ENCODE measurements at regions not wholly inside any gene's neighbourhood (a gene's known extent, or its start where the extent isn't known, plus 50 kb on each side); places are given as distances from the start of the nearest gene placed in this dataset.
"Not testable (repeated sequence)": the region's sequence is repeated elsewhere in the genome, so short reads cannot be mapped to it uniquely, and the experiment has no call there.

- no peak for DNase-seq (ENCODE audit: low read depth)
- no peak for TF ChIP-seq CTCF (conservative IDR thresholded peaks at IDR 0.05; ENCODE audit: low read depth, low read length)
- no peak overlapping the region for H3K4me3 ChIP-seq (ENCODE audit: low read length)
Measured at GRCh38 chr15:26032162-26032846, 169.2 kb upstream of the ATP10A start.

GRCh38 chr15:26029586-26029985 lies 166.5 kb upstream of the ATP10A start:
- DNase-seq (ENCODE audit: low read depth); H3K4me3 ChIP-seq (ENCODE audit: low read length): not testable (repeated sequence)

GRCh38 chr15:26029146-26029545 lies 166.0 kb upstream of the ATP10A start:
- H3K4me3 ChIP-seq (ENCODE audit: low read length), result no peak overlapping the region
- no peak for DNase-seq (ENCODE audit: low read depth)
- no peak for TF ChIP-seq CTCF (conservative IDR thresholded peaks at IDR 0.05; ENCODE audit: low read depth, low read length)

GRCh38 chr15:26028086-26028740 lies 165.1 kb upstream of the ATP10A start:
- no peak overlapping the region for H3K4me3 ChIP-seq (ENCODE audit: low read length)
- TF ChIP-seq CTCF (conservative IDR thresholded peaks at IDR 0.05; ENCODE audit: low read depth, low read length), result no peak
- no peak for DNase-seq (ENCODE audit: low read depth)

GRCh38 chr15:26026671-26027070 lies 163.5 kb upstream of the ATP10A start:
- DNase-seq (ENCODE audit: low read depth); H3K4me3 ChIP-seq (ENCODE audit: low read length): not testable (repeated sequence)

- no peak for DNase-seq (ENCODE audit: low read depth)
- TF ChIP-seq CTCF (conservative IDR thresholded peaks at IDR 0.05; ENCODE audit: low read depth, low read length), result no peak
Measured at GRCh38 chr15:26024241-26024640, 161.1 kb upstream of the ATP10A start.

GRCh38 chr15:26023691-26024090 lies 160.6 kb upstream of the ATP10A start:
- TF ChIP-seq CTCF (conservative IDR thresholded peaks at IDR 0.05; ENCODE audit: low read depth, low read length), result no peak
- DNase-seq (ENCODE audit: low read depth), result no peak
- no peak overlapping the region for H3K4me3 ChIP-seq (ENCODE audit: low read length)

More at GRCh38 chr15:26024241-26024640, 161.1 kb upstream of the ATP10A start:
- no peak overlapping the region for H3K4me3 ChIP-seq (ENCODE audit: low read length)

GRCh38 chr15:26023231-26023630 lies 160.1 kb upstream of the ATP10A start:
- TF ChIP-seq CTCF (conservative IDR thresholded peaks at IDR 0.05; ENCODE audit: low read depth, low read length), result no peak
- no peak for DNase-seq (ENCODE audit: low read depth)

More at GRCh38 chr15:26023231-26023630, 160.1 kb upstream of the ATP10A start:
- H3K4me3 ChIP-seq (ENCODE audit: low read length), result no peak overlapping the region

All from retinal pigment epithelial cell (primary cell).